Dendritic cell treated with granulocyte-macrophage colony-stimulating factor and Interleukin-4, amounts not matched to agents 40 ng/mL and 50 ng/mL, for 4 days (primary cell): ENCODE measurements at regions not wholly inside any gene's neighbourhood (a gene's known extent, or its start where the extent isn't known, plus 50 kb on each side); places are given as distances from the start of the nearest gene placed in this dataset.

Experiments
- H3K27ac Mint-ChIP-seq: one replicate; pipeline ENCODE4 v1.8.0; 2022; ENCODE audit warnings: mild to moderate bottlenecking, mixed read lengths
- H3K27me3 Mint-ChIP-seq: one replicate; pipeline ENCODE4 v1.8.0; 2022; ENCODE audit warnings: mild to moderate bottlenecking, mixed read lengths
- H3K36me3 Mint-ChIP-seq: one replicate; pipeline ENCODE4 v1.8.0; 2022; ENCODE audit warnings: low read depth, mixed read lengths
- H3K4me1 Mint-ChIP-seq: one replicate; pipeline ENCODE4 v1.8.0; 2022; ENCODE audit warnings: low read depth, mixed read lengths
- H3K4me3 Mint-ChIP-seq: one replicate; pipeline ENCODE4 v1.8.0; 2022; ENCODE audit warnings: mild to moderate bottlenecking, moderate library complexity, mixed read lengths
- H3K9me3 Mint-ChIP-seq: one replicate; pipeline ENCODE4 v1.8.0; 2022; ENCODE audit warnings: mixed read lengths
- intact Hi-C: fragments of 100-400 bp; cut with micrococcal nuclease; formaldehyde crosslinking; loops from one replicate; pipeline ENCODE4 v1.15.0; 2022

DNA sequence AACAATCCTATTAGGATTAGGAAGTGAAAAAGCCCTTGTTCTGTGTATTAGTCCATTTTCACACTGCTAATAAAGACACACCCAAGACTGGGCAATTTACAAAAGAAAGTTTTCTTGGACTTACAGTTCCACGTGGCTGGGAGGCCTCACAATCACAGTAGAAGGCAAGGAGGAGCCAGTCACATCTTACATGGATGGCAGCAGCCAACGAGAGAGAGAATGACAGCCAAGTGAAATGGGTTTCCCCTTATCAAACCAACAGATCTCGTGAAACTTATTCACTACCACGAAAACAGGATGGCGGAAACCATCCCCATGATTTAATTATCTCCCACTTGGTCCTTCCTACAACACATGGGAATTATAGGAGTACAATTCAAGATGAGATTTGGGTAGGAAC lies 248.2 kb upstream of the KCNMB2 start:
- no peak overlapping the region for H3K27ac Mint-ChIP-seq
- intact Hi-C loops: no loop called here
- H3K4me1 Mint-ChIP-seq: peaks cover 8% of the 10 kb centered on the region
- peaks cover 24% of the 10 kb centered on the region for H3K9me3 Mint-ChIP-seq
- H3K36me3 Mint-ChIP-seq: no peaks in the 10 kb centered on the region
- no peak overlapping the region for H3K4me3 Mint-ChIP-seq
- H3K27me3 Mint-ChIP-seq: no peaks in the 10 kb centered on the region

DNA sequence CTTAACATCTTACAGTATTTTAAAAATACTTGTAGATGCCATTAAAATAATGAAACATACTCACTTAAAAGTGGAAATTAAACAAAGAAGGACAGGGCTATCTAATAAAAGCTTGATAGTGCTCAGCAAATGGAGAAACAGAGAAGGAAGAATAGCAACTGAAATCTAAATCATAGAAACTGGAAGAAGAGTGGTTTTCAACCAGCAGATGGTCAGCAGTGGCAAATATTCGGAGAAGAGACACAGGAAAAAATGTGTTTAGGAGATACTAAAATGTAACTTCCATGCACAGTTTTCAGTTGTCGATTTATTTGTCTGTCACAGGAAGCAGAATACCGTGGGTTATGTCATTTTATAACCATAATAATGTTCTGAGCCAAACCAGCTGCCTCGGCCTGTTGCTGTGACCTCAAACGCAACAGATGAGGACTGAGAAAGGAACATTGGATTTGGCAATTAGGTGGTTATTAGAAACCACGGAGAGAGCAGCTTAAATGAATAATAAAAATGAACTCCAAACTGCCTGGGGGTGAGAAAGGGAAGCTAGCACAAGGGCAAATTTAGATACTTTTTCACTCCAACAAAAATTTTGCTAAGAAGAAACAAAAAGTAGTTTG lies 246.6 kb upstream of the KCNMB2 start:
- no peaks in the 10 kb centered on the region for H3K27me3 Mint-ChIP-seq
- H3K9me3 Mint-ChIP-seq: peaks cover 24% of the 10 kb centered on the region
- H3K4me3 Mint-ChIP-seq: no peak overlapping the region
- H3K36me3 Mint-ChIP-seq: no peaks in the 10 kb centered on the region
- H3K4me1 Mint-ChIP-seq: peaks cover 8% of the 10 kb centered on the region
- H3K27ac Mint-ChIP-seq: no peak overlapping the region
- intact Hi-C loops: no loop called here

DNA sequence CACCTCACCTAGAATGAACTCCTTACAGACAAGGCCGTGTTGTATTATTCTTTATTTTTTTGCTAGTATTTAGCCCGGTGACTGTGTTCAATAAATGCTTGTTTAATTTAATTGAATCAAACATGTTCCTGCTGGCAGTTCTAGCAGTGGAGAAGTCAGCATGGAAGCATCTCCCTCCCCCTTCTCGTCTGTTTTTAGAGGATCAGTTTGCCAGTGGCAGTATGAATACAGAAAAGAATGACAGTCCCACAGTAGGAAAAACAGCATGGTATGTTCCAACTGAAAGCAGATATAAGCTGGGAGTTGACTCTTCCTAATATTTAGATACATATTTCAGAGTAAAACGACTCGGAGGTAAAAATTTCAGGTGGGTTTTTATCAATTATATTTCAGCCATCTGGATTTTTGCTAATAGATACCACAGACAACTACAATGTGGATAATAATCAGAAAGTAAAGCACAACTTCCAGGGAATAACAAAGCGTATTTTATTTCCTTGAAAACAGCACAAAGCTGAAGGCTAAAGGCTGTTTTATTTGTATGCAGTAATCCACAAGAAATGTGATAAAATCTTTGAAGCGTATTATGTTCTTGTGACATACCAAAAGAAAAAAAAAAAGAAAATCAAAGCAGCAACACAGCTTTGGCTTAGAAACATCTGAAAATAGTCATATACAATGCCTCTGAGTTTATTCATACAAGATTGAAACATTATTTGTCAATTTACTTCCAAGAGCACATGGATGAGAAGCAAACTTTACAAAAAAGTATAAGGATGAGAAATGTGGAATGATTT lies 244.5 kb upstream of the KCNMB2 start:
- Mint-ChIP-seq H3K9me3 (peaks cover 17% of the 10 kb centered on the region), H3K27me3 (no peaks in the 10 kb centered on the region), H3K36me3 (no peaks in the 10 kb centered on the region), H3K4me1 (peaks cover 8% of the 10 kb centered on the region), H3K27ac (no peak overlapping the region), H3K4me3 (no peak overlapping the region)
- intact Hi-C loops: no loop called here

DNA sequence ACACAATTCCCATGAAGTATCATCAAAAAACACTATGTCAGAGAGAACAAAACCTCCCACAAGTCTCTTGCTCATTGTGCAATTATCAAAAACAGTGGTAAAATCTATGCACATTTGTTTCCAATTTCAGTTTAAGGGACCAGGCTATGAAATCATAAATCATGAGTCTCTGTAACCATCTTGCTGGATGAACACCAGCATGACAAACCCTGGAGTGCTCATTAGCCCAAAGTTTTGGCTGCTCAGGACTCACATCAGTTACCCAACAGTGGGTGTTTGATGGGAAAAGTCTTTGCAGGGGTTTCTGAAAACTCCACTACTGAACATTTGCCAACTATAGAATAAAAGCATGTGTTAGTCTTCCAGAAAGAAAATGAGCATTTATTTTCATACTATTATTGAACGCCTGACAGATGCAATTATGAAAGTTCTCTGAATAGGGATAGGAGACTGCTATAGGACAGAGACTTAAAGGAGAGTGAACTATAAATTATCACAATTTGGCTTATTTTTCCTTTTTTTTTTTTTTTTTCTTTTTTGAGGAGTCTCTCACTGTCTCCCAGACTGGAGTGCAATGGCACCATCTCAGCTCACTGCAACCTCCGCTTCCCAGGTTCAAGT lies 240.8 kb upstream of the KCNMB2 start:
- H3K27me3 Mint-ChIP-seq: no peaks in the 10 kb centered on the region
- no peaks in the 10 kb centered on the region for H3K9me3 Mint-ChIP-seq
- H3K36me3 Mint-ChIP-seq: no peaks in the 10 kb centered on the region
- no peak overlapping the region for H3K27ac Mint-ChIP-seq
- no peak overlapping the region for H3K4me3 Mint-ChIP-seq
- H3K4me1 Mint-ChIP-seq: no peaks in the 10 kb centered on the region
- intact Hi-C loops: no loop called here

DNA sequence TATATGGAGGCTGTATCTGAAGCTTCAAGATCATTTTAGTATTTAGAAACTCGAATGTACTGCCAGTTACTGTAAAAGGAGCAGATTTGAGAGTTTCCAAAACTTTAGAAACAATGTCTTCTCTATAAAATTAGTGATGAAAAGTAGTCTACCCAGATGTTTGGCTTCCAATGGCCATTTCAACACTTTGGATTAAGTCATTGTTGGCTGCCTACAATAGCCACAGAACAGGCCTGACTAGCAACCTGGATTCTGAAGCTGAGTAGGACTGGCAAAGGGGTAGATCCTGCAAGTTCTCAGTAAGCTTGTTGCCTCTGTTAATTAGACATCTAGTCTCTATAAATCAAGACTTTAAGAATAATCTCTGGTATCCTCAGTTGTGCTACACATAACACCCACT lies 239.0 kb upstream of the KCNMB2 start:
- H3K27me3 Mint-ChIP-seq: no peaks in the 10 kb centered on the region
- no peak overlapping the region for H3K4me3 Mint-ChIP-seq
- H3K4me1 Mint-ChIP-seq: no peaks in the 10 kb centered on the region
- H3K36me3 Mint-ChIP-seq: no peaks in the 10 kb centered on the region
- H3K27ac Mint-ChIP-seq: no peak overlapping the region
- intact Hi-C loops: no loop called here
- H3K9me3 Mint-ChIP-seq: no peaks in the 10 kb centered on the region

DNA sequence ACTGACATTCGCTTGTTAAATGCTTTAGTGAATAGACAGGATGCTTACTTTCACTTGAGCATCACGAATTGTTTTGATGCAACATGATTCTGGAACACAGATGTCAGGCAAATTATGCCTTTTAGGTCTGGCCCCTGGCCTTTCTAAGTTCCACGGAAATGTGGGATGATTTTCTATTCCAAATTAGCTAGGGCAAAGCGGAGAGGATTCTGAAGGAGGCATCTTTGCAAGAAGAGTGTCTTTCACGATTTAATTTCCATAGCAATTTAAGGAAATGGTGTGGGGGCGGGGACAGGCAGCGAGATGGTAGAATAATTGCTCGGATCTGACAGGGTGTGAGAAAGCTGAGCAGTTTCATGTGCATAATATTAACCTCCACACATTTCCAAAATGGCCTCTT lies 238.5 kb upstream of the KCNMB2 start:
- H3K27me3 Mint-ChIP-seq: no peaks in the 10 kb centered on the region

DNA sequence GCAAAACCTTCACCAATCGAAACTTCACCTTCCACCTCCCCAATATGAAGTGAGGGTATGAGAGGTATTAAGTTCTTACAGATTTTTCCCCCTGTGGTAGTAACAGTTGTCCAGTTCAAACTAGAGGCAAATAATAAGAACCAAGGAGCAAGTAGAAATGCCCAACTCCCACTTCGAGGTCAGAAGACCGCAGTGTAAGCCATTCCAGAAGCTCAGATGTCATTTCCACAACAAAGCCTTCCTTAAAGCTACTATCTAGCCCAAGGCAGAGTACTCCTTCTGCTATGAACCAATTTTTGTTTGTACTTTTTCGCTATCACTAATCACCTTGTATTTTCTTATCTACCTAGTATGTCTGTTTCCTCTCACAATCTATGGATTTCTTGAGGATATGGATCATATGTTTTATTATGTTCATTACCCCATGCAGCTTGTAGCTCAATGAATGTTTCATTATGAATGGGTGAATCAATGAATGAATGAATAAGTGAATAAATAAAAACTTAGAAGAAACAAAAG lies 235.7 kb upstream of the KCNMB2 start:
- Mint-ChIP-seq H3K27me3 (no peaks in the 10 kb centered on the region), H3K4me3 (no peak overlapping the region), H3K36me3 (no peaks in the 10 kb centered on the region), H3K9me3 (no peaks in the 10 kb centered on the region), H3K4me1 (no peaks in the 10 kb centered on the region), H3K27ac (no peak overlapping the region)
- intact Hi-C loops: no loop called here

More for the DNA sequence above, 238.5 kb upstream of the KCNMB2 start:
- intact Hi-C loops: no loop called here
- Mint-ChIP-seq H3K4me3 (no peak overlapping the region), H3K4me1 (no peaks in the 10 kb centered on the region), H3K36me3 (no peaks in the 10 kb centered on the region), H3K27ac (no peak overlapping the region), H3K9me3 (no peaks in the 10 kb centered on the region)

DNA sequence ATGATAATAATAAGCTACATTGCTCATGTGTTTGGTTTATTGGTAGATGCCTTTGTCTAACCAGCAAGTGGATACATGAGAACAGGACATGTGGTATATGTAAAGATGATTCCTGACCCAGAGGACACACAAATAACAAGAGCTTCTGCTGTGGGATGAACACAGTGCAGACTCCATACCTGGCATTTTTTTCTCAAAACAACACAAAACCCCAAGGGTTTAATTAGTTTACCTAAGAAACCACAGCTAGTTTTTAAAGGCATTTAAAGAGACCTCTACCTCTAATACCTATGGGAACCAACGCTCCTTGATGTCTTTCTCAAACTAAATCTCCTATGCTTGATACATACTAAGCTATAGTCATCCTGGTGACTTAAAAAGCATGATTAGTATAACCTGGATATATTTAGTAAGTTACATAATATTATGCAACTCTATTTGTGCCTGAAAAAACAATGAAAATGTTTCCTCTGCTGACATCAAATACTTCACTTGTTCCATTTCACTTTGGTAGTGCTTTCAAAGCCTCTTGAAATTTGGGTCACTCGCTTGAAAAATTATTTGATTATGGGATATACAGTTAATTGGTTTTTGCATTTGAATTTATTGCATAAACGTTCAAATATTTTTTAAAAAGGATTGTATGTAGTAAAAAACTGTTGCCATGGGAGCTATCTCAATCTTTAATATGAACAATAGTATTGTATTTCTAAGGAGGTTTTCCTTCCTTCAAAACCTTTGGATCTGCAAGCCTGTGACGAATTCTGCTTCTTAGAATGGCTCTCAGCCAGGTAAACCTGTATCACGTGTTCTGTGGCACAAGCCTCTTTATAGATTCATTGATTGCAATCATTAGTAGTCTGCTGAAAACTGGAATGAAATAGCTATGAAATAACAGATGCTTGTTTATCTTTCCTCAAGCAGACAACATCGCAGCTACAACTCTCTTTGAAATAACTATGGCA lies 233.0 kb upstream of the KCNMB2 start:
- H3K36me3 Mint-ChIP-seq: no peaks in the 10 kb centered on the region
- no peaks in the 10 kb centered on the region for H3K9me3 Mint-ChIP-seq
- no peak overlapping the region for H3K4me3 Mint-ChIP-seq
- no peaks in the 10 kb centered on the region for H3K4me1 Mint-ChIP-seq
- H3K27ac Mint-ChIP-seq: no peak overlapping the region
- intact Hi-C loops: no loop called here
- no peaks in the 10 kb centered on the region for H3K27me3 Mint-ChIP-seq

DNA sequence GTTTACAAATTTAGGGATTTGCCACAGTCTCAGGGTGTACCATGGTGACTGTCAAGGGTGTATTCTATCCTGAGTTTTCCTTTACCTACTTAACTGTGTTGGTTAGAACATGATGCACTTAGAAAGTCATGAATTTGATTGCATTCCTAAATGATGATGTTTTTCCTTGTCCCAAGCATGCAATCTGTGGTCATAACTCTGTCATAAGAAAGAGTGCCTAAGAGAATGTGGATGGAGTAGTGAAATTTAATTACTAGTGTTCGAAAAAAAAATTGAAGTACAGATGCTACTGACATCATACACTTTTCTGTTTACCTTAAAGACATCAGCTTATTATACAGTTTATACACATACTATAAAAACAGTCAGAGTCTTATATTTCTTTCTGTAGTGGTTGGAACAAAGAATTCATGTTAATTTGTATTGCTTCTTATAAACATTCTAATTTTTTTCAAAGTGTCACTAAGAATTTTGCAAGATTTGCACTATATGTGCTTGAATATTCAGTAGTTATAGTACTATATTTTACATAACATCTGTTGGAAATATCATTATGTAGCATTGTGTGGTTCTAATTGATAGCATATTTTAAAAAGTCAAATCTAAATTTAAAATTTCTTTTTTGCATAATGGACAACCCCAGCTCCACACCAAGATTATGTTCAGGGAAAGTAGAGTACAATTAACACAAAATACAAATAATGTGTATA lies 231.3 kb upstream of the KCNMB2 start:
- H3K36me3 Mint-ChIP-seq: no peaks in the 10 kb centered on the region
- H3K4me1 Mint-ChIP-seq: no peaks in the 10 kb centered on the region
- no peaks in the 10 kb centered on the region for H3K9me3 Mint-ChIP-seq
- H3K27me3 Mint-ChIP-seq: no peaks in the 10 kb centered on the region
- intact Hi-C loops: no loop called here
- H3K4me3 Mint-ChIP-seq: no peak overlapping the region
- no peak overlapping the region for H3K27ac Mint-ChIP-seq

DNA sequence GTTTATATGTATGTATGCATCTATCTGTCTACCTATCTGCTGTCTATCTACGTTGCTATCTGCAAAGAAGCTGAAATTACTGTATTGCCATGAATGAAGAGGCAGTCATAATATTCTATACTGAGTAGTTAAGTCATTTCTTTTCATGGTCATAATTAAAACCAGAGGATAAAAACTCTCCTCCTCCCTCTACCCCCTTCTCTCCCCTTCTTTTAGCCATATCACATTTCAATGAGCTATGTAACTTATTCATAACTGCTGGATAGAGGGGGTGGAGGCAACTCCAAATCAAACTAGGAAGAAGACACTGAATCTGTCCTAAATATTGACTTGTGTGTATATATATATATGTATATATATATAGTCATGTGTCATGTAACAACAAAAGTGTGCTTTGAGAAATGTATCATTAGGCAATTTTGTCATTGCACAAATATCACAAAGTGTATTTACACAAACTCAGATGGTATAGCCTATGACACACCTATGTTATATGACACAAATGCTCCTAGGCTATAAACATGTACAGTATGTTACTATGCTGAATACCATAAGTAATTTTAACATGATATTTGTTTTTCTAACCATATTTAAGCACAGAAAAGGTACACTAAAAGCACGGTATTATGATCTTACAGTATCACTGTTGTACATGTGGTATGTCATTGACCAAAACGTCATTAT lies 229.7 kb upstream of the KCNMB2 start:
- no peak overlapping the region for H3K27ac Mint-ChIP-seq
- no peaks in the 10 kb centered on the region for H3K4me1 Mint-ChIP-seq
- H3K9me3 Mint-ChIP-seq: no peaks in the 10 kb centered on the region
- H3K4me3 Mint-ChIP-seq: no peak overlapping the region
- no peaks in the 10 kb centered on the region for H3K36me3 Mint-ChIP-seq
- intact Hi-C loops: no loop called here
- no peaks in the 10 kb centered on the region for H3K27me3 Mint-ChIP-seq

DNA sequence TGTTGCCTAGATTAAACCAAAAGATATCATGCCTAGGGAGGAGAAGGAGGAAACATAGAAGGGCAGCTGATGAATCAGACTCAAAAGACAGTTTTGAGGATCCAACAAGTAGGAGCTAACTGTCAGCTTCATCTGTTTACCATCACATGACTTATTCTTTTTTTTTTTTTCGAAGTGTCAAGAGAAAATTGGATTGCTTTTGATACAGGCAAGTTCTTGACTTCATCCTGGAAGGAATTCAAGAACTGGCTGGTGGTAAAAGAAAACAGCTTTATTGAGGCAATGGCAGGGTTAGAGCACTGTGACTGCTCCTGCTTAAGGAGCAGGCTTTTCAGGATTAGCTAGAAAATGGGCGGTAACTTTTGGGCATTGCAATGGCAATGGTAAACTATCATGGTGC lies 227.5 kb upstream of the KCNMB2 start:
- no peak overlapping the region for H3K4me3 Mint-ChIP-seq
- H3K27ac Mint-ChIP-seq: no peak overlapping the region
- no peaks in the 10 kb centered on the region for H3K27me3 Mint-ChIP-seq
- no peaks in the 10 kb centered on the region for H3K36me3 Mint-ChIP-seq
- intact Hi-C loops: no loop called here
- no peaks in the 10 kb centered on the region for H3K9me3 Mint-ChIP-seq
- no peaks in the 10 kb centered on the region for H3K4me1 Mint-ChIP-seq

DNA sequence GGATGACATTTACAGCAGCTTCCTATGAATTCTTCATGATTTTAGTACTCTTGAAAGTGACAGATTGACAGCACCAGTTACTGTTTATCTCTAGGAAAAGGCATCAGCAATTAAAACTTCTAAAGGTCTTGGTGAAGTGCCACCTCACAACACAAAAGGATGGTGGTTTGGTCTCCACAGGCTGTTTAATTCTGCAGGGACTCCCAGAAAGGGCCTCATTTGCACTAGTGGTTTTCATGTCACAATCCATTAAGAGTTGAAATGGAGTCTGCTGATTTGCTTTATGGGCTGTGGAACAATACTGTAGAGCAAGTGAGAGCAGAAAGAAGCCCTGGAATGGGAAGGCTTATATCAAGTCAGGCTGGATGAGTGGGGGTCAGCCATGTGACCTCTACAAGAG lies 225.3 kb upstream of the KCNMB2 start:
- Mint-ChIP-seq H3K27ac (no peak overlapping the region), H3K36me3 (no peaks in the 10 kb centered on the region), H3K4me1 (no peaks in the 10 kb centered on the region), H3K9me3 (no peaks in the 10 kb centered on the region), H3K4me3 (no peak overlapping the region), H3K27me3 (no peaks in the 10 kb centered on the region)
- intact Hi-C loops: no loop called here

DNA sequence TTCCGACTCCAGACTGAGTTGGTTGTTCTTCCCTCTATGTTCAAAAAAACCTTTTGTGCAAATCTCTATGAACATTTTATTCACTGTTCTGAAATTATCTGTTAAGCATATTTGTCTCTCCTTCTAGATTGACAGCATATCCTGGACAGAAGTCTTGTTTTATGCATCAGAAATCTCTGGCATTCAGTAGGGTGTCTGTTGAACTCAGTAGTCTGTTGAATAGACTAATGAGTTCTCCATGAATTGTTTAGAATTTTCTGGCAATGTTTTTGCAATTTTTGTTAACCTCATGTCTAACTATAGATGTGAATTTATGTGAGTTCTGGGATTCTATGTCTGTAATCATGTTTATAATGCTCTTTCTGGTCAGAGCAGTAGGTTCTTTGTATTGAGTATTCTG lies 222.5 kb upstream of the KCNMB2 start:
- no peaks in the 10 kb centered on the region for H3K9me3 Mint-ChIP-seq
- H3K4me1 Mint-ChIP-seq: no peaks in the 10 kb centered on the region
- no peak overlapping the region for H3K4me3 Mint-ChIP-seq
- intact Hi-C loops: no loop called here
- H3K27me3 Mint-ChIP-seq: no peaks in the 10 kb centered on the region
- no peak overlapping the region for H3K27ac Mint-ChIP-seq
- no peaks in the 10 kb centered on the region for H3K36me3 Mint-ChIP-seq
